ENCODE measurements at regions not wholly inside any gene's neighbourhood (a gene's known extent, or its start where the extent isn't known, plus 50 kb on each side); places are given as distances from the start of the nearest gene placed in this dataset.

DNA sequence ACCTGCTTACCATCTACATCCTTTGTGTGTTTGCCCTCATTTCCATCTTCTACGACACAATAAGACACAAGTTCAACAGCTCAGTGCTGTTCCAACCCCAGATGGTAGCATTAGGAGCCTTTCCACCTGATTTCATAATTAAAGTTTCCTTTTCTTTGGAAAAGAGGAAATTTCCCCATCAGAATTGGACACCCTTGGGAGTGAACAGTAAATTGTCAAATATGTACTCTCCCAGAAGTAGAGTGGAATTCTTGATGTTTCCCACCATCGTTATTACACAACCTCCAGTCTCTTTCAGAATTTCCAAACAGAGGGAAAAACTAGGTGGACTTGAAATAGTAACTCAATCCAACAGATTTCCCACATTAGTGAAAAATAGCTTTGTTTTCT is 337.6 kb upstream of the OR4E1 start:
- DNase-seq = no peak

DNA sequence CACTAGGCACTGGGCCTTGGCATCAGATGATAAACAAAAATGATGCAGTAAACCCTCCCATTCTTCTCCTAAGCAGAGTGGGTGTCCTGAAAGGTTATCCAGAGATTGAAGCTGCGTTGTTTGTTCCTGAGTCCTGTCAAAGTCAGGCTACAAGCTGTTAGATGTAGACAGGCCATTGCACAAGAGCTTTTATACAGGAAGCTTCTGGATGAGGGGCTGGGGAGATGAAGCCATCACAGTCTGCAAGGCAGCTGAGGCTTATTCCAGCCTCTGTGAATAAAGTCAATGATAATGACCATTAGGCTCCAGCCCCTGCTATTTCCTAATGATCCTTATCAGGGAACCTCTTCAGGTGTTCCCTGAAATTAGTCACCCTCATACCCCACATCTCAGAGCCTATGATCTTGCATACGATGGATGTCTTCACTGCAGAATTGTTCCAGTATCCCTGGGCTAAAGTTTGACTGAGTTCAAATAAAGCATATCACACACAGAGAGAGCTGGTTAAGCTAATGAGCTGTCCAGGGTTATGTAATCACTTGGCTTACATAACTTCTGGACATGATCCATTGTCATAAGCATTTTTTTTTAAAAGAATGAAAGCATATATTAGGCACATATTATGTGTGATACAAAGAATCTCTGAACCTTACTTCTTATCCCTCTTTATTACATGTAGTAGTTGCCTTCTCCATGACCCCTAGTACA is 337.1 kb upstream of the OR4E1 start:
- DNase-seq = no peak

GRCh38 chr14:22008766-22009165 is 335.1 kb upstream of the OR4E1 start:
- no peak for DNase-seq

DNA sequence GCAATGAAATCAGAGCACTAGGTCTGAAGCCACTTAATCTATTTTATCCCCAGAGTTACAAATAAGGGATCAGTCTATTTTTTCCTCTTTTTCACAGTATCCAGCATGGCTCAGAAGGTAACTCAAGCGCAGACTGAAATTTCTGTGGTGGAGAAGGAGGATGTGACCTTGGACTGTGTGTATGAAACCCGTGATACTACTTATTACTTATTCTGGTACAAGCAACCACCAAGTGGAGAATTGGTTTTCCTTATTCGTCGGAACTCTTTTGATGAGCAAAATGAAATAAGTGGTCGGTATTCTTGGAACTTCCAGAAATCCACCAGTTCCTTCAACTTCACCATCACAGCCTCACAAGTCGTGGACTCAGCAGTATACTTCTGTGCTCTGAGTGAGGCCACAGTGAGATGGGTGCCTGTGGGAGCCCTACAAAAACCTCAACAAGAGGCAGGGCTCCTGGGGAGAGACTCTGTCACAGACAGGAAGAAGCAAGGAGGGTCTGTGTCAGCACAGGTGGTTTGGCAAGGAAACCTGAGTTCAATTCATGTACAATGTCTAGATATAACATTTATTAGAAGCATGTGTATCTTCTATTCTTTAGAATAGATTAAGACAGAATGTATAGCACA is 334.3 kb upstream of the OR4E1 start:
- DNase-seq = no peak

GRCh38 chr14:22007363-22007762 is 333.7 kb upstream of the OR4E1 start:
- DNase-seq = no peak

- no peak for DNase-seq
These were observed 329.8 kb upstream of the OR4E1 start for GRCh38 chr14:22003461-22003860.

DNA sequence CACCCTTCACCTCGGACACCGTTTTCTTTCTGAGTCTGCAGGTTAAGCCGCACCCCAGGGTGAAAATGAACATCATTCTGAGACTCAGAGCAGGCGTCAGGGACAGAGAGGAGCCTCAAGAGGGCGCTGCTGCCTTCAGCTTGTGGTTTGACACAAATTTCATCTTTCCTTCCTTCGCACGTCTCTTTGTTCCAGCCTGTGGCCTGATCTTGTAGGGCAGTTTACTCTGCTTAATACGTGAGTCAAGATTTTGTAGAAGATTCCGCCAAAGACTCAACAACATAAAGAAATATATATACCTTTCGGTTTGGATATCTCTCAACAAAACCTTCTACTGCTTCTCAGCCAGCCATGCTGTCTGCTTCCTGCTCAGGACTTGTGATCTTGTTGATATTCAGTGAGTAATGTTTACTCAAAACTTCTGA is 329.3 kb upstream of the OR4E1 start:
- DNase-seq = peak; percentile 12

GRCh38 chr14:21999402-21999801 is 325.8 kb upstream of the OR4E1 start:
- no peak for DNase-seq

- no peak for DNase-seq
These were observed 323.7 kb upstream of the OR4E1 start for GRCh38 chr14:21997300-21997699.

DNA sequence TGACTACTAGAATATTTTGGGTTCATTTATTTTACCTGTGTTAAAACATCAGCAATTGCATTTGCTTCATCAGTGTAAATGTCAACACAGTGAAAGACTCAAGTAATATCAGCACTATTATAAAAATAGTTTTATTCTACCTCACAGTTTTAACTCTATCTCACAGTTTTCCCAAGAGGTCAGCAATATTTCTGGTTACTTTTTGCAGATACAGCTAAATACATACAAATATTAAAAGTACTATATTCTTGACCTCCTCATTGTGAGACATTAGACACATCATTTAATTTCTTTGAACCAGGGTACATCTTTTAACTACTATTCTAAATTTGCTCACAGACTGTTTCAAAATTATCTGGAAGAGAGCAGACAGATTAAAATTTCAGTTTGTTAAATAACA is 321.7 kb upstream of the OR4E1 start:
- DNase-seq = no peak

GRCh38 chr14:21993837-21994236 is 320.2 kb upstream of the OR4E1 start:
- no peak for DNase-seq

GRCh38 chr14:21993070-21993469 is 319.5 kb upstream of the OR4E1 start:
- no peak for DNase-seq

DNA sequence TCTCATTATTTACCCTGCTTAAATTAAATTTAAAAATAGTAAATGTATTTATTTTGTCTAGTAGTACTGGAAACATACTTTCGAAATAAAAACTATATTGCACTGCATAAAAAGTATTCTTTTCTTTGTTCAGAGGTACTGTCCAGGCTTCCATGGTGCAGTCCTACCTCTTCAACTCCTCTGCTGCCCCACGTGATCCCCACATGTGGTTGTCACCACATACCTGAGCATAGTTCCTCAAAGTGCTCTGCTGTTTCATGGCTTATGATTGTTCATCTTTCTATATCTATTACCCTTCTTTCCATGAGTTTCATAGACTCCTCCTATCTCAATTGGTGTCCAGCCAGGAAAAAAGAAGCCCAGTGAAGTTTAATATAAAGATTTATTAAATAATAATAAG is 317.5 kb upstream of the OR4E1 start:
- no peak for DNase-seq

DNA sequence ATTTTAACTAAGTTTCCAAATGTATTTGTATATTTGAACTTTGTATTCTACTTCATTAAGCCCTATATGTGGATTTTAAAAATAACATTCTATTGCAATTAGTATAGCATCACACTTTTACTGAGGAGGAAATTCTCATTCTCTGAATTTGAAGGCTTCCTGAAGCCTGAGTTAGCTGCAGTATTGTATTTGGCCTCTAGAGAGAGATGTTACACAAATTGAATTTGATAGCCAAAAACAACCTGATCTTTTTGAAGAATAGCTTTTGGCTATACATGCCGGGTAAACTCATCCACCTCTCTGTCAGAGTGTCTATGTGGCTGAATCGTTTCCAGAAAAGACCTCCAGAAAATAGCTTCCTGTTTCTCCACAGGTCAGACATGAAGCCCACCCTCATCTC is 316.5 kb upstream of the OR4E1 start:
- DNase-seq = peak; percentile 6

GRCh38 chr14:21989090-21989489 is 315.5 kb upstream of the OR4E1 start:
- no peak for DNase-seq

DNA sequence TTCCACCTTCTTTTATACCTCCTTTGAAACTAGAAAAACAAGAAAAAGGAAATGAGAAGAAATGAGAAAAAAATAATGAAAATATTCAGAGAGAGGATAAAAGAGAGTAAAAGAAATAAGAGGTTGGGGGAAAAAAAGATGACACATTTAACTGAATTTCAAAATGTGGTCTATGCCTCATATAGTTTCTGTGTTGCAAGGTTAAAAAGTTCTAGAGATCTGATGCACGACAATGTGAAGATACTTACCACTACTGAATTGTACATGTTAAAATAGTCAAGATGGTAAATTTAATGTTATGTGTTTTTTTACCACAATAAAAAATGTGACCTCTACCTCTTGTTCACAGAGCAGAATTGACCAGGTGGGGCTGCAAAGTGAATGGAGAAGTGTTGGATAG is 314.8 kb upstream of the OR4E1 start:
- DNase-seq = no peak

DNA sequence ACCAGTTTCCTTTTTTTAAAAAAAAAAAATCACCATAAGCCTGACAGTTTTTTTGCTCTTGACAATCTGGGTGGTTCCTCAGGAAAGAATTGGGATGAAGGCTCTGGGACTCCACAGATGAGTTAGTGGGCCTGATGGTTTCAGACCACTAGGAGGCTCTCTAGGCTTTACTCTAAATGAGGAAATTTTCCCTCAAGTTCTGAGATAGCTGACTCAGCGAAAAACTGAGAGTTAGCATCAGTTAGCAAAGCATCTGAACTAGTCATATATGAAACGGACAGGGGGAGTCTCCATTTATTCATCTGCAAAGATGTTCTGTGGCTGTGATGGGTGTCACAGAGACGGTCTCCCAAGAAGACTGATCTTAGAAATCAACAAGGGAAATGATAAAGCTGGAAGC is 314.3 kb upstream of the OR4E1 start:
- DNase-seq = peak; percentile 20

DNA sequence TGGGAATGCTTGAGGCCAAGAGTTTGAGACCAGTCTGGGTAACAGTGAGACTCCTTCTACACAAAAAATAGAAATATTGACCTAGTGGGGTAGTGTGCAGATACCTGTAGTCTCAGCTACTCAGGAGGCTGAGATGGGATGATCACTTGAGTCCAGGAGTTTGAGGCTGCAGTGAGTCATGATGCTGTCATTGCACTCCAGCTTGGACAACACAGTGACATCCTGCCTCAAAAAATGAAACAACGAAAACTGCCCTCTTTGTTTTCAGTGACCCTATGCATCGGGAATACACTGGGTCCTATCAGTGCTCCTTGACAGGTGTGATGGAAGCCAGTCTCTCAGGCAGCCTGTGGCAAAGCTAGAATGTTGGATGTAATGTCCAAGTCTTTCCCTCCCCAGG is 311.5 kb upstream of the OR4E1 start:
- DNase-seq = no peak

- no peak for DNase-seq
These were observed 305.3 kb upstream of the OR4E1 start for GRCh38 chr14:21978999-21979314.

DNA sequence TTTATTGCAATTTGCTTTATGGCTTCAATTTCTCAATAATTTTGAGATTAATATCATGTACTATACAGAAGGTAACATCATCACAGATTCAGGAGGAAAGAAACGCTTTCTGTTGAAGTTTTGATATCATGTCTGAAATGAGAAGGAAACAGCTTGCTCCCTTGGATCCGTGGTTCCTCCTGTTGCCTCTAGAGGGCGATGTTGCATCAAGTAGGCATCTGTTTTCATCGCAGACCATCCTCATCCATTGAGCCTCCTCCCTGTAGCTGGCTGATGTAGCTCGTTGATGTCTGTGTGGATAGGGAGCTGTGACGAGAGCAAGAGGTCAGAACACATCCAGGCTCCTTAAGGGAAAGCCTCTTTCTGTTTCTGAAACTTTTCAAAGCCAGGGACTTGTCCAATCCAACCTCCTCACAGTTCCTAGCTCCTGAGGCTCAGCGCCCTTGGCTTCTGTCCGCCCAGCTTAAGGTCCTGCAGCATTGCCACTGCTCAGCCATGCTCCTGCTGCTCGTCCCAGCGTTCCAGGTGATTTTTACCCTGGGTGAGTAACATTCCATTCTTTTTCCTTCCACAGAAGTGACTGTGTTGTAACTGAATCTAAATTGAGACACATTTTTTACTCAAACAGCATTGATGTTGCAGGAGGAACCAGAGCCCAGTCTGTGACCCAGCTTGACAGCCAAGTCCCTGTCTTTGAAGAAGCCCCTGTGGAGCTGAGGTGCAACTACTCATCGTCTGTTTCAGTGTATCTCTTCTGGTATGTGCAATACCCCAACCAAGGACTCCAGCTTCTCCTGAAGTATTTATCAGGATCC is 304.8 kb upstream of the OR4E1 start:
- DNase-seq = peak; percentile 44

- no peak for DNase-seq
These were observed 301.1 kb upstream of the OR4E1 start for GRCh38 chr14:21974741-21975140.

DNA sequence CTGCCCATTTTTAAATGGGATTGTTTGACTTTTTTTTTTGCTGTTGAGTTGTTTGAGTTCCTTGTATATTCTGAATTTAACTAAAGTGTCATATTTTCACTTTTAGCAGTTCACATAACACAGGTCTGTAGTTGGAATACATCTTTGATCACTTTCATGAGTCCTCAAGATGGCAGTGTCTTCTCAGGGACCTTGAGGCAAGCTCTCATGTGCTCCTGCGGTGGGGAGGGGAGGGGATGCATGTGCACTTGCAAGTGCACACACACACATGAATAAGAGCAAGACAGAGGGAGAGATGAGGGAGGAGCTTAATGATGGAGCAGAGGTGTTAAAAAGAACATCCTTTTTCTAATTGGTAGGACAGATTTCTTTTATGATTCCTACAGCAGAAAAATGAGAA is 291.4 kb upstream of the OR4E1 start:
- DNase-seq = no peak

DNA sequence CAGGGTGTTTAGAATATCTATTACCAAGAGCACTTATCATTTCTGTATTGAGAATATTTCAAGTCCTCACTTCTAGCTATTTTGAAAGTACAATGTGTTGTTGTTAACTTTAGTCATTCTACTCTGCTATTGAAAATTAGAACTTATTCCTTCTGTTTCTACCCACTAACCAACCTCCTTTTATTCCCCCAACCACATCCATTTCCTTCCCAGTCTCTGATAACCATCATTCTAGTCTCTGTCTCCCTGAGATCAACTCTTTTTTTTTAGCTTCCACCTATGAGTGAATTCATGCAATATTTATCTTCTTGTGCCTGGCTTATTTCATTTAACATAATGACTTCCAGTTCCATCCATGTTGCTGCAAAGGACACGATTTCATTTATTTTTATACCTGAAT is 290.6 kb upstream of the OR4E1 start:
- DNase-seq = no peak

DNA sequence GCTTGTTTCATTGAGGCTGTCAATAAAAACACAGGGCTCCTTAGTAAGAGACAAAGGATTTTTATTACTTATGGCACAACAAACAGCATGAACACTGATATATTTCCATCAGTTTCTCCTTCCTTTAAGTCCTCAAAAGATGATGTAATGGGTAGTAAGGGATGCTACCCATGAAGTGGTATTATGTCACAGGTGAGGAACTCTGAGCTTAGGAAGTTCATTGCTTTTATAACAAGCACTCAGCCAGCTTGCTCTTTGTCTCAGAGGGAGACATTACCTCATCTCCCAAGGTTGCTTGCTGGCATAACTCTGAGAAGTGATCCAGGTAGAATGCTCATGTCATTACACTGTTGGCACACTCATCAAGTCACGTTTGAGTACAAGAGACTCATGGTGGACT is 287.0 kb upstream of the OR4E1 start:
- no peak for DNase-seq

Data from NCI-H69 (cell line).